HEK293 (cell line): ENCODE measurements at regions not wholly inside any gene's neighbourhood (a gene's known extent, or its start where the extent isn't known, plus 50 kb on each side); places are given as distances from the start of the nearest gene placed in this dataset.
"Not testable (repeated sequence)": the region's sequence is repeated elsewhere in the genome, so short reads cannot be mapped to it uniquely, and the experiment has no call there.

ENCODE experiments used
- CTCF ChIA-PET: fragments of 350-600 bp; formaldehyde crosslinking; extraction: SDS; loops from one replicate; lab custom pipeline; 2021; ENCODE audit warnings: antibody characterized with exemption; lab: Yijun Ruan, JAX
- POLR2A ChIA-PET: fragments of 300-600 bp; formaldehyde crosslinking; extraction: SDS; loops from one replicate; lab custom pipeline; 2020; ENCODE audit warnings: antibody characterized with exemption, inconsistent platforms; lab: Yijun Ruan, JAX
- H3K27ac ChIP-seq: fragments of 200-500 bp; sonication (Bioruptor generic); 2 replicates; pipeline ENCODE4 v1.5.1; 2014; ENCODE audit warnings: low read depth, low read length, control low read depth, inconsistent platforms; ENCODE audit errors: extremely low read depth
- H3K36me3 ChIP-seq, 2 experiments: fragments of 200-500 bp in 1 of 2; sonication (Bioruptor generic) in 1 of 2; 1 replicate in 1 of 2; 2 replicates in 1 of 2; pipeline ENCODE4 v1.5.1; 2014 to 2017; ENCODE audit warnings: inconsistent platforms in 2 of 2, low read length in 2 of 2; ENCODE audit not compliant: control insufficient read depth in 2 of 2, insufficient read depth in 1 of 2
- H3K4me1 ChIP-seq: fragments of 200-500 bp; sonication (Bioruptor generic); 2 replicates; pipeline ENCODE4 v1.5.1; 2014; ENCODE audit warnings: mild to moderate bottlenecking, low read length, inconsistent platforms; ENCODE audit not compliant: control insufficient read depth, insufficient read depth
- H3K4me3 ChIP-seq: 2 replicates; pipeline ENCODE4 v1.5.1; 2011; ENCODE audit warnings: low read depth, mild to moderate bottlenecking, control low read depth, low read length, moderate library complexity
- H3K9me3 ChIP-seq: fragments of 200-500 bp; sonication (Bioruptor generic); 2 replicates; pipeline ENCODE4 v1.5.1; 2014; ENCODE audit warnings: low read depth, low read length, inconsistent platforms; ENCODE audit not compliant: control insufficient read depth, insufficient read depth
- PRDM6 ChIP-seq: fragments of 450-650 bp; formaldehyde crosslinking; IDR thresholded peaks from 2 replicates; pipeline ENCODE4 v1.5.1; 2017; ENCODE audit warnings: missing biosample characterization, missing genetic modification characterization
- SCRT2 ChIP-seq: fragments of 450-650 bp; formaldehyde crosslinking; IDR thresholded peaks from 2 replicates; pipeline ENCODE4 v1.5.1; 2016; ENCODE audit warnings: missing biosample characterization, missing genetic modification characterization
- SETDB1 ChIP-seq: IDR thresholded peaks from one replicate; pipeline ENCODE4 v1.6.1; 2017; ENCODE audit warnings: mild to moderate bottlenecking, low read length, moderate library complexity, mixed read lengths; ENCODE audit not compliant: insufficient read length
- WT1 ChIP-seq: fragments of 450-650 bp; formaldehyde crosslinking; IDR thresholded peaks from 2 replicates; pipeline ENCODE4 v1.5.1; 2016; ENCODE audit warnings: missing biosample characterization, missing genetic modification characterization
- ZNF19 ChIP-seq: fragments of 450-650 bp; formaldehyde crosslinking; IDR thresholded peaks from 2 replicates; pipeline ENCODE4; 2016; ENCODE audit warnings: missing biosample characterization, missing genetic modification characterization, low read depth
- ZNF324 ChIP-seq: fragments of 450-650 bp; formaldehyde crosslinking; IDR thresholded peaks from 2 replicates; pipeline ENCODE4 v1.5.1; 2016; ENCODE audit warnings: missing biosample characterization, missing genetic modification characterization
- ZNF510 ChIP-seq: fragments of 450-650 bp; formaldehyde crosslinking; IDR thresholded peaks from 2 replicates; pipeline ENCODE4 v1.5.1; 2018; ENCODE audit warnings: mild to moderate bottlenecking, missing genetic modification characterization, missing biosample characterization; ENCODE audit not compliant: insufficient replicate concordance
- ZNF518A ChIP-seq: fragments of 450-650 bp; formaldehyde crosslinking; conservative IDR thresholded peaks from 2 replicates; pipeline ENCODE4 v1.5.1; 2016; ENCODE audit warnings: low read depth, missing biosample characterization, missing genetic modification characterization
- ZNF549 ChIP-seq: fragments of 450-650 bp; IDR thresholded peaks from 2 replicates; pipeline ENCODE4 v1.5.1; 2018; ENCODE audit warnings: missing biosample characterization, missing genetic modification characterization, mild to moderate bottlenecking, inconsistent platforms, moderate library complexity
- ZNF645 ChIP-seq: fragments of 450-650 bp; formaldehyde crosslinking; IDR thresholded peaks from 2 replicates; pipeline ENCODE4; 2016; ENCODE audit warnings: missing biosample characterization, missing genetic modification characterization
- ZNF677 ChIP-seq: fragments of 450-650 bp; IDR thresholded peaks from 2 replicates; pipeline ENCODE4 v1.5.0; 2018; ENCODE audit warnings: missing biosample characterization, mild to moderate bottlenecking, missing genetic modification characterization, moderate library complexity
- ZNF785 ChIP-seq: fragments of 450-650 bp; formaldehyde crosslinking; IDR thresholded peaks from 2 replicates; pipeline ENCODE4 v1.5.1; 2016; ENCODE audit warnings: missing biosample characterization, missing genetic modification characterization
- ZSCAN30 ChIP-seq: fragments of 450-650 bp; IDR thresholded peaks from 2 replicates; pipeline ENCODE4 v1.5.1; 2018; ENCODE audit warnings: missing biosample characterization, mild to moderate bottlenecking, missing genetic modification characterization, moderate library complexity
- ZXDB ChIP-seq: fragments of 450-650 bp; formaldehyde crosslinking; IDR thresholded peaks from 2 replicates; pipeline ENCODE4 v1.5.1; 2016; ENCODE audit warnings: missing biosample characterization, missing genetic modification characterization

- TF ChIP-seq ZNF785 (no peak), ZNF324 (tag by site-specific recombination) (no peak), ZSCAN30 (tag by site-specific recombination) (no peak), ZNF549 (tag by site-specific recombination) (no peak), SETDB1 (no peak)
Measured at GRCh38 chr11:15848631-15849168, 507.6 kb downstream of the SOX6 start (continued).

GRCh38 chr11:15849257-15849656 lies 507.1 kb downstream of the SOX6 start:
- ChIA-PET POLR2A (no interaction called here), CTCF (interaction anchor here (1.1 kb wide), 1 partner anchor 765 kb away, joined by 4 read pairs; no protein-coding TSS in a partner anchor)
- no peak for TF ChIP-seq ZXDB (tag by site-specific recombination)
- no peak for TF ChIP-seq ZNF645
- TF ChIP-seq ZNF19 (tag by site-specific recombination) = no peak
- TF ChIP-seq WT1 (tag by site-specific recombination) = no peak
- TF ChIP-seq ZNF518A (tag by site-specific recombination) = no peak
- no peak for TF ChIP-seq ZNF677 (tag by site-specific recombination)
- no peak for TF ChIP-seq SETDB1
- no peak for TF ChIP-seq PRDM6
- TF ChIP-seq ZNF510 (tag by site-specific recombination) = no peak
- no peak for TF ChIP-seq SCRT2 (tag by site-specific recombination)

GRCh38 chr11:15850335-15850734 lies 506.0 kb downstream of the SOX6 start:
- H3K4me3 ChIP-seq, H3K27ac ChIP-seq, POLR2A ChIA-PET, H3K9me3 ChIP-seq, H3K4me1 ChIP-seq, H3K36me3 ChIP-seq: not testable (repeated sequence)
- CTCF ChIA-PET = interaction anchor here (0.6 kb wide), 1 partner anchor 789 kb away, joined by 4 read pairs; no protein-coding TSS in a partner anchor

More at GRCh38 chr11:15849257-15849656, 507.1 kb downstream of the SOX6 start:
- Histone ChIP-seq H3K9me3 (no peaks in the 10 kb centered on the region), H3K4me3 (no peak overlapping the region), H3K4me1 (no peaks in the 10 kb centered on the region), H3K36me3 (no peaks in the 10 kb centered on the region), H3K27ac (no peak overlapping the region)
